AG09319 (cell line): ENCODE measurements at regions not wholly inside any gene's neighbourhood (a gene's known extent, or its start where the extent isn't known, plus 50 kb on each side); places are given as distances from the start of the nearest gene placed in this dataset.
"Not testable (repeated sequence)": the region's sequence is repeated elsewhere in the genome, so short reads cannot be mapped to it uniquely, and the experiment has no call there.

Experiments
- DNase-seq: peaks from one replicate; pipeline ENCODE4 v3.0.0-alpha.2; 2010; ENCODE audit warnings: low read depth; ENCODE audit errors: extremely low read depth

DNA sequence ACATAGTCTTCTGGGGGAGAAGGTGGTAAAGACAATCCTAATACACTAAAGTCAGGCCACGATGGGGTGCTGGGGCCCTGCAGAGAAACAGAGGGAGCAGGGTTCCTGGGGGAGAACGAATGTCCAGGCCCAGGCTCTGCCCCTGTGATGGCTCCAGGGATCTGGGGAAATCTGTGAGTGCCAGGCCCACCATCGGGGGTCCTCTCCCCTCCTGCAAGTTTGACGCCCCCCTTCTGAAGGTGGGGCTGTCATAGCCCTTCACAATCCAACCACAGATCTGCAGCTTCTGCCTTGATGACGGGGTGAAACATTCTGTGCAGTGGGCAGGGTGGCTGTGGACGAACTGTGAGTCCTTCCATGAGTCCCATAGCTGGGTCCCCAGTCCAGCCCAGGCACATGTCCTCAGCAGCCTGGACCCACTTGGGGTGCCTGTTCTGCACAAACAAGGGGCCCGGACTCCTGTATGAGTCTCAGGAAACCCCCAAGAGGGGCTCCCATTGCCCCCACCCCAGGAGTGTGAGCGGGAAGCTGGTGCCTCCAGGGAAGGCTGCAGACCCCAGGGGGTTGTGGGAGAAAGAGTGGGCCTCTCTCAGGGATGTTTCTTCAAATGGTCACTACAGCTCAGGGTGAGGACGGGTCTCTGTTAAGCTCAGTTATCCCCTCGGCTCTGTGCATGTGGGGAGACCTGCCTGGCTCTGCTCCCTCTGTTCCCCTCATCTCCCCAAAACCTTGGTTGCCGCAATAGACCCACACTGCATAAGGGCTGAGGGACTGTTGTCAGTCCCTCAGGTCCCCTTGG, 134.3 kb downstream of the TNFRSF13B start:
- DNase-seq = not testable (repeated sequence)

DNA sequence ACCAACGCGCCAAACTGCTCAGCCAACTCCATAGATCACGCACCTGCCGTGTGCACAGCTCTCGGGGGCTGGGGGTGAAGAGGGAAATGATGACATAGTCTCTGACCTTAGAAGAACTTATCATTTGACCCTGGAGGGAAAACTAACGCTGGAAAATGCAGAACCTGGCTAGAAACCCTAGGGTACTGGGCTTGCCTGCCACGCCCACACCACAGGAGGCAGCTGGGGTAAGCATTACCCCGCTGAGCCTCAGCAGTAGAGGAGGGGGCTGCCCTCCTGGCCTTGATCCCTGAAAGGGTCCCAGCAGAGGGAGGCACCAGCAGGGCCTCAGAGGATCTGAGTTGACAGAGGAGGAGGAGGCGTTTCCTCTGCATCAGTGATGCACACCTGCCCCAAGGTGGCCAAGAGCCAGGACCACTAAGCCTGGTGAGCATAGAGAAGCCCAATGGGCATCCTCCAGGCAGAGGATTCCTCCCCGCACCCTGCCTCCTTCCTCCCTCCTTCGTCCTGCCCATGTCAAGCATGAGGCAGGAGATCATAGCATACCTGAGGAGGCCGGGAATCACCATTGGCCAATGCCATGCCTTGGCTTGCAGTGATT, 135.5 kb downstream of the TNFRSF13B start:
- not testable (repeated sequence) for DNase-seq

DNA sequence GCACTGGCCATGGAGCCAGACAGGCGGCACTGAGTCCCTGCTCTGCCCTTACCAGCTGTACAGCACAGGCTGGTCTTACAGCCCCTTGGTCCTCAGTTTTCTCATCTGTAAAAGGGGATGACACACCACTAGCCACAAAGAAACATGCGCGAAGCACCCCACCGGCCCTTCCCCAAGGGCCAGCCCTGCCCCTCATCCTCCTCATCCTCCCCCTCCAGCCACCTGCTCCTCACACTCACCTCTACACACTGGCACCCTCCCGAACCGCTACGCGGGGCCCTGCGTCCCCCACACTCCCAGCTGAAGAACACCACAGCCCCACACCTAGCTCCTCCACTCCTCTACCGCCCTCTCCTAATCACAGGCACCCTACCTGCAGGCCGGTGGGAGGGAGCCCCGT, 138.4 kb downstream of the TNFRSF13B start:
- DNase-seq = not testable (repeated sequence)

DNA sequence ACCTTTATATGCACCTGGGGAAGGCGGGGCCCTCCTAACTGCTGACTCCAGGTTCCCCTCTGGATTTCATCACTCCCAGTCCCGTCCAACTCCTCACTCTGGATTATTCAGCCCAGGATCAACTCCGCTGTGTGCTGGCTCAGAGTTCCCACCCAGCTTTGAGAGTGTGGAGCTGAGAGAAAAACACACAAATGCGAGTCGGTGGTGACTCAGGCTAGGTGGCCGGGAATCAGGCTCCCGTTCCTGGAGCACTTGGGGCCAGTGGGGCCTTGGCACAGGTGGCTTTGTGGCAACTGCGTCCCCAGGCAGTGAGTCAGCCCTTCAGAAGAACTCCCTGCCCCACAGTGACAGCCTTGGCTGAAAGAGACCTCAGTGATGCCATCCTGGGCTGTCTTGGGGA, 139.1 kb downstream of the TNFRSF13B start:
- not testable (repeated sequence) for DNase-seq

DNA sequence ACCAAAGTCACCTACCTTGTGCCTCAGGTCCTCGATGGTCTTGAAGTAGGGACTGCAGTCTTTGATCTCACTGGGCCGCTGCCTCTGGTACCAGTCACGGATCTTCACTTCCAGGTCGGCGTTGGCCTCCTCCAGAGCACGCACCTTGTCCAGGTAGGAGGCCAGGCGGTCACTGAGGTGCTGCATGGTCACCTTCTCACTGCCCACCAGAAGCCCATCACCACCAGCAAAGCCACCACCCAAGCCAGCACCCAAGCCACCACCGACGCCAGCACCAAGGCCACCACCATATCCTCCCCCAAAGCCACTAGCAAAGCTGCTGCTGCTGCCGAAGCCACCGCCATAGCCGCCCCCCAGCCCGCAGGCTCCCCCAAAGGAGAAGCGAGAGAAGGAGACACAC, 139.7 kb downstream of the TNFRSF13B start:
- DNase-seq = not testable (repeated sequence)

DNA sequence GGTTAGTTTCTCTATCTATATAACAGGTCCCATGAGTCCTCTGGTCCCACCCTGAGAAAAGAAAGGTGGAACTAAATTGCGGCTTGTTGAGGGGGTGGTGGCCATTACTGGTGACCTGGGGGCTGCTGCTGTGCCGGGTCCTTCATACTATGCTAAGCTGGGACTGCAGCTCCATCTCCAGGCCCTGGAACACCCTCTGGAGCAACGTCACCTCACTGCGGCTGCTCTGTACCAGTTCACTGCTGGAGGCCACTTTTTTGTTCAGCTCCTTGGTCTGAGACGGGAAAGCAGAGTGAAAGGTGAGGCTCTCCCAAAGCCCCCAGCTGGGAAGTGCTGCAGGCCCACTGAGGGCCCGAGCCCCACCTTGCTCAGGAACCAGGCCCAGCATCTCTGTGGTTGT, 140.7 kb downstream of the CCDC144A start:
- not testable (repeated sequence) for DNase-seq

DNA sequence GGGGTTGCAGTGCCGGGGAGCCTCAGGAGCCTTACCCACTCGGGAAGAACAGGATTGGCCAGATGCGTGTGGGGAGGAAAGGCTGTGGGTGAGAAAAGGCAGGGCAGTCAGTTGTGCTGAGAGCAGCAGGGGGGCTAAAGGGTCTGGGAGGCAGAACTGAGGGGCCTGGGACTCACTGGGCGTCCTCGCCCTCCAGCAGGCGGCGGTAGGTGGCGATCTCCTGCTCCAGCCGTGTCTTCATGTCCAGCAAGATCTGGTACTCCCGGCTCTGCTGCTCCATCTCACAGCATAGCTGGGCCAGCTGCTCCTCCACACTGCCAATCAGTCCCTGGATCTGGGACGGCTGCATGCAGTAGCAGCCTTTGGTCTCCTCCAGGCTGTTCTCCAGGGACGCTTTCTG, 140.2 kb downstream of the CCDC144A start:
- not testable (repeated sequence) for DNase-seq
